ENCODE measurements at regions not wholly inside any gene's neighbourhood (a gene's known extent, or its start where the extent isn't known, plus 50 kb on each side); places are given as distances from the start of the nearest gene placed in this dataset.

- H3K9me3 ChIP-seq (ENCODE audit: control insufficient read depth, insufficient read depth, low read length): no peaks in the 10 kb centered on the region
- H3K27ac ChIP-seq (ENCODE audit: low read depth, low read length): no peak overlapping the region
- H3K36me3 ChIP-seq (ENCODE audit: control insufficient read depth, insufficient read depth, low read length): no peaks in the 10 kb centered on the region
- H3K27me3 ChIP-seq (ENCODE audit: control insufficient read depth, insufficient read depth, low read length): no peaks in the 10 kb centered on the region
- no peaks in the 10 kb centered on the region for H3K4me1 ChIP-seq (ENCODE audit: control insufficient read depth, insufficient read depth, low read length)
- H3K4me3 ChIP-seq (ENCODE audit: low read depth, low read length): no peak overlapping the region
- H3K9ac ChIP-seq (ENCODE audit: low read depth, low read length): no peak overlapping the region
These were observed 171.7 kb downstream of the BACH1 start for GRCh38 chr21:29470397-29470796.

- H3K27me3 ChIP-seq (ENCODE audit: control insufficient read depth, insufficient read depth, low read length): no peaks in the 10 kb centered on the region
- no peak overlapping the region for H3K4me3 ChIP-seq (ENCODE audit: low read depth, low read length)
- no peaks in the 10 kb centered on the region for H3K9me3 ChIP-seq (ENCODE audit: control insufficient read depth, insufficient read depth, low read length)
- no peak overlapping the region for H3K27ac ChIP-seq (ENCODE audit: low read depth, low read length)
- peaks cover 5% of the 10 kb centered on the region; the same call in 1 of the 2 replicates for H3K4me1 ChIP-seq (ENCODE audit: control insufficient read depth, insufficient read depth, low read length)
- H3K9ac ChIP-seq (ENCODE audit: low read depth, low read length): no peak overlapping the region
- no peaks in the 10 kb centered on the region for H3K36me3 ChIP-seq (ENCODE audit: control insufficient read depth, insufficient read depth, low read length)
These were observed 175.1 kb downstream of the BACH1 start for GRCh38 chr21:29473808-29474207.

- Histone ChIP-seq H3K36me3 (ENCODE audit: control insufficient read depth, insufficient read depth, low read length) (no peaks in the 10 kb centered on the region), H3K27ac (ENCODE audit: low read depth, low read length) (no peak overlapping the region), H3K9ac (ENCODE audit: low read depth, low read length) (no peak overlapping the region), H3K4me1 (ENCODE audit: control insufficient read depth, insufficient read depth, low read length) (peaks cover 5% of the 10 kb centered on the region; the same call in 1 of the 2 replicates), H3K27me3 (ENCODE audit: control insufficient read depth, insufficient read depth, low read length) (no peaks in the 10 kb centered on the region), H3K4me3 (ENCODE audit: low read depth, low read length) (no peak overlapping the region), H3K9me3 (ENCODE audit: control insufficient read depth, insufficient read depth, low read length) (no peaks in the 10 kb centered on the region)
These were observed 176.6 kb downstream of the BACH1 start for GRCh38 chr21:29475329-29475728.

DNA sequence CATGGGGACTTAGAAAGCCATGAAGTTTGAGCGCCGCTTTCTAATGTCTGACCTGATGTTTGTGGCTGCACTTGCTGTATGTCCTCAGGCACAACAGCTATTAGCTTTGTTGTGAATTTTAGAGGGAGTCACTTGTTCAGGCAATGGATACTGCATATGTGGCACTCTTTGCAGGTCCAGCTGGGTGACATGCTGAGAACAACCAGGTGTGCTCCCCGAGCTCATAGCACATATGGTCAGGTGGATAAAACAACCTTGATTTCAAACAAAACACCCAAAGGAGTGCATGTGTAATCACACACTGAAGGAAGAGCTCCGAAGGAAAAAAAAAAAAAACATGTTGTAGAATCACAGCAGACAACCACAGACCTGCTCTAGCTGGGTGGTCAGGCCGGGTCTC is 178.6 kb downstream of the BACH1 start:
- H3K27me3 ChIP-seq (ENCODE audit: control insufficient read depth, insufficient read depth, low read length): no peaks in the 10 kb centered on the region
- no peak overlapping the region for H3K9ac ChIP-seq (ENCODE audit: low read depth, low read length)
- no peak overlapping the region for H3K4me3 ChIP-seq (ENCODE audit: low read depth, low read length)
- peaks cover 5% of the 10 kb centered on the region; the same call in 1 of the 2 replicates for H3K4me1 ChIP-seq (ENCODE audit: control insufficient read depth, insufficient read depth, low read length)
- no peaks in the 10 kb centered on the region for H3K36me3 ChIP-seq (ENCODE audit: control insufficient read depth, insufficient read depth, low read length)
- no peak overlapping the region for H3K27ac ChIP-seq (ENCODE audit: low read depth, low read length)
- no peaks in the 10 kb centered on the region for H3K9me3 ChIP-seq (ENCODE audit: control insufficient read depth, insufficient read depth, low read length)

- Histone ChIP-seq H3K27ac (ENCODE audit: low read depth, low read length) (no peak overlapping the region), H3K9ac (ENCODE audit: low read depth, low read length) (no peak overlapping the region), H3K9me3 (ENCODE audit: control insufficient read depth, insufficient read depth, low read length) (no peaks in the 10 kb centered on the region), H3K36me3 (ENCODE audit: control insufficient read depth, insufficient read depth, low read length) (no peaks in the 10 kb centered on the region), H3K4me3 (ENCODE audit: low read depth, low read length) (no peak overlapping the region), H3K4me1 (ENCODE audit: control insufficient read depth, insufficient read depth, low read length) (peaks cover 5% of the 10 kb centered on the region; the same call in 1 of the 2 replicates), H3K27me3 (ENCODE audit: control insufficient read depth, insufficient read depth, low read length) (no peaks in the 10 kb centered on the region)
These were observed 179.2 kb downstream of the BACH1 start for GRCh38 chr21:29477941-29478340.

- Histone ChIP-seq H3K36me3 (ENCODE audit: control insufficient read depth, insufficient read depth, low read length) (no peaks in the 10 kb centered on the region), H3K9ac (ENCODE audit: low read depth, low read length) (no peak overlapping the region), H3K9me3 (ENCODE audit: control insufficient read depth, insufficient read depth, low read length) (no peaks in the 10 kb centered on the region), H3K27ac (ENCODE audit: low read depth, low read length) (no peak overlapping the region), H3K4me3 (ENCODE audit: low read depth, low read length) (no peak overlapping the region), H3K27me3 (ENCODE audit: control insufficient read depth, insufficient read depth, low read length) (no peaks in the 10 kb centered on the region), H3K4me1 (ENCODE audit: control insufficient read depth, insufficient read depth, low read length) (peaks cover 5% of the 10 kb centered on the region; the same call in 1 of the 2 replicates)
These were observed 182.4 kb downstream of the BACH1 start for GRCh38 chr21:29481081-29481480.

- Histone ChIP-seq H3K27ac (ENCODE audit: low read depth, low read length) (no peak overlapping the region), H3K36me3 (ENCODE audit: control insufficient read depth, insufficient read depth, low read length) (no peaks in the 10 kb centered on the region), H3K9ac (ENCODE audit: low read depth, low read length) (no peak overlapping the region), H3K4me3 (ENCODE audit: low read depth, low read length) (no peak overlapping the region), H3K4me1 (ENCODE audit: control insufficient read depth, insufficient read depth, low read length) (peaks cover 9% of the 10 kb centered on the region), H3K9me3 (ENCODE audit: control insufficient read depth, insufficient read depth, low read length) (no peaks in the 10 kb centered on the region), H3K27me3 (ENCODE audit: control insufficient read depth, insufficient read depth, low read length) (no peaks in the 10 kb centered on the region)
These were observed 182.9 kb downstream of the BACH1 start for GRCh38 chr21:29481641-29482040.

- peaks cover 26% of the 10 kb centered on the region for H3K4me1 ChIP-seq (ENCODE audit: control insufficient read depth, insufficient read depth, low read length)
- H3K27me3 ChIP-seq (ENCODE audit: control insufficient read depth, insufficient read depth, low read length): no peaks in the 10 kb centered on the region
- no peaks in the 10 kb centered on the region for H3K9me3 ChIP-seq (ENCODE audit: control insufficient read depth, insufficient read depth, low read length)
- no peak overlapping the region for H3K27ac ChIP-seq (ENCODE audit: low read depth, low read length)
- no peak overlapping the region for H3K4me3 ChIP-seq (ENCODE audit: low read depth, low read length)
- H3K36me3 ChIP-seq (ENCODE audit: control insufficient read depth, insufficient read depth, low read length): no peaks in the 10 kb centered on the region
- no peak overlapping the region for H3K9ac ChIP-seq (ENCODE audit: low read depth, low read length)
These were observed 187.6 kb downstream of the BACH1 start for GRCh38 chr21:29486306-29486807.
